Ureter (tissue), 1 donor: ENCODE measurements at regions not wholly inside any gene's neighbourhood (a gene's known extent, or its start where the extent isn't known, plus 50 kb on each side); places are given as distances from the start of the nearest gene placed in this dataset.

Experiments
- DNase-seq: peaks from one replicate; pipeline ENCODE4 v3.0.0-alpha.2; 2020; ENCODE audit warnings: low spot score
- donor health status: DM: yes; HTN: yes; CAD: no.

GRCh38 chr6:138550346-138550767 is 51.1 kb upstream of the NHSL1 start:
- DNase-seq = no peak

- no peak for DNase-seq
These were observed 54.9 kb upstream of the NHSL1 start for GRCh38 chr6:138554146-138554545.

GRCh38 chr6:138555421-138555988 is 56.2 kb upstream of the NHSL1 start:
- DNase-seq = no peak

- DNase-seq = no peak
These were observed 57.9 kb upstream of the NHSL1 start for GRCh38 chr6:138557147-138557546.

GRCh38 chr6:138559143-138559542 is 59.8 kb upstream of the NHSL1 start:
- DNase-seq = no peak

- no peak for DNase-seq
These were observed 61.0 kb upstream of the NHSL1 start for GRCh38 chr6:138560130-138560860.

- DNase-seq = no peak
These were observed 63.4 kb upstream of the NHSL1 start for GRCh38 chr6:138562691-138563090.

GRCh38 chr6:138563231-138563630 is 63.9 kb upstream of the NHSL1 start:
- no peak for DNase-seq

GRCh38 chr6:138563650-138564049 is 64.4 kb upstream of the NHSL1 start:
- DNase-seq = no peak

GRCh38 chr6:138564170-138564721 is 65.0 kb upstream of the NHSL1 start:
- no peak for DNase-seq

- no peak for DNase-seq
These were observed 67.8 kb upstream of the NHSL1 start for GRCh38 chr6:138567052-138567451.

- no peak for DNase-seq
These were observed 69.7 kb upstream of the NHSL1 start for GRCh38 chr6:138568997-138569396.

GRCh38 chr6:138569554-138569953 is 70.3 kb upstream of the NHSL1 start:
- DNase-seq = no peak

- DNase-seq = no peak
These were observed 70.9 kb upstream of the NHSL1 start for GRCh38 chr6:138569970-138570724.

GRCh38 chr6:138570725-138571029 is 71.4 kb upstream of the NHSL1 start:
- no peak for DNase-seq

- no peak for DNase-seq
These were observed 71.9 kb upstream of the NHSL1 start for GRCh38 chr6:138571181-138571580.

- DNase-seq = no peak
These were observed 72.4 kb upstream of the NHSL1 start for GRCh38 chr6:138571585-138572166.

- DNase-seq = peak; percentile 70
These were observed 73.0 kb upstream of the NHSL1 start for GRCh38 chr6:138572167-138572875.

- DNase-seq = no peak
These were observed 73.6 kb upstream of the NHSL1 start for GRCh38 chr6:138572885-138573284.

- no peak for DNase-seq
These were observed 76.0 kb upstream of the NHSL1 start for GRCh38 chr6:138575257-138575656.

GRCh38 chr6:138576313-138576712 is 77.0 kb upstream of the NHSL1 start:
- no peak for DNase-seq
